Glomerular visceral epithelial cell (primary cell): ENCODE measurements at regions not wholly inside any gene's neighbourhood (a gene's known extent, or its start where the extent isn't known, plus 50 kb on each side); places are given as distances from the start of the nearest gene placed in this dataset.
"Not testable (repeated sequence)": the region's sequence is repeated elsewhere in the genome, so short reads cannot be mapped to it uniquely, and the experiment has no call there.

ENCODE experiments used
- DNase-seq: peaks from one replicate; pipeline ENCODE4 v3.0.0-alpha.2; 2016; ENCODE audit errors: extremely low spot score

DNA sequence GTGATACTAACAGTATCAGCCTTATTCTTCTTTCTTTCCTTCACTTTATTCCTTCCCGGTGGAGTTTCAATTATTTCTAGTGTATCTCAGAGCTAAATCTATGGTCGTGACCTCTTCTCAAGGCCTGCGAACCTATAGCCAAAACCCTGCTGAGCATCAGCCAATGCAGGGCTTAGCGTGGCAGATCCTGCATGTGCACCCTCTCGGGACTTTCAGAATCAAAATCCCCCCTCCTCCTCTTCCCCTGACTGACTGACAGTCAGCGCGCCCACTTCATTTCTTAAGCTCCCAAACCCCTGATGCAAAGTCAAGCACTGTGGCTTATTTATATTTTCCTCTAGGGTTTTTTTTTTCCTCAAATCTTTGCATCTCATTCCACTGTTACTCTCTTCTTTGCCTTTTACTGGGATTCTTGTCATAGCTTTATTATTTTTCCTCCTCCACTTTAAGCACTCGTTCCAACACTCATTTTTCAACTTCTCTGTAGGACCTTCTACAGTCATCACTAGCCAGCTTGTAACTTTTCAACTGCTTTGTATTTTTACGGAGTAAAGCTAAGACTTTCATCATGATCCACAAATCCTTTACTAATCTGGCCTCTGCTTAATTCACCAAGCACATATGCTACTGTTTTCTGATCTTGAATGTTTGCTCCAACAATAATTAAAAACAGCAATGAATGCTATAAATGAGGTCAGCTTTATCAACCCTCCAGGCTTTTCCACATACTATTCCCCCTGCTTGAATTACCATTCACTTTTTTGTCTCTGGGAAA lies 896.5 kb upstream of the PIK3C3 start:
- DNase-seq: no peak

DNA sequence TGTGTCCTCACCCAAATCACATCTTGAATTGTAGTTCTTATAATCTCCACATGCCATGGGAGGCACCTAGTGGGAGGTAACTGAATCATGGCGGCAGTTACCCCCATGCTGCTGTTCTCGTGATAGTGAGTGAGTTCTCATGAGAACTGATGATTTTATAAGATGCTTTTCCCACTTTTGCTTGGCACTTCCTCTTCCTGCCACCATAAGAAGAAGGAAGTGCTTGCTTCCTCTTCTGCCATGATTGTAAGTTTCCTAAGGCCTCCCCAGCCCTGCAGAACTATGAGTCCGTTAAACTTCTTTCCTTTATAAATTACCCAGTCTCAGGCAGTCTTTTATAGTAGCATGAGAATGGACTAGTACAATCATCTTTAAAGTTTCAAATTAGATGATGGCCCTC lies 902.4 kb upstream of the PIK3C3 start:
- DNase-seq: no peak

DNA sequence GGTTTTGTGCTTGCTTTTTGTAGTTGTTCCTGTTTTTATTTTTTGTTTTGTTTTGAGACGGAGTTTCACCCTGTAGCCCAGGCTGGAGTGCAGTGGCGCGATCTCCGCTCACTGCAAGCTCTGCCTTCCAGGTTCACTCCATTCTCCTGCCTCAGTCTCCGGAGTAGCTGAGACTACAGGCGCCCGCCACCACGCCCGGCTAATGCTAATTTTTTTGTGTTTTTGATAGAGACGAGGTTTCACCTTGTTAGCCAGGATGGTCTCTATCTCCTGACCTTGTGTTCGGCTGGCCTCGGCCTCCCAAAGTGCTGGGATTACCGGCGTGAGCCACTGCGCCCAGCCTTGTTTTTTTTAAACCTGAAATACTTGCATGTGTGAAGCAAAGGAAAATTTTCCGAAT lies 908.8 kb upstream of the PIK3C3 start:
- DNase-seq: not testable (repeated sequence)

DNA sequence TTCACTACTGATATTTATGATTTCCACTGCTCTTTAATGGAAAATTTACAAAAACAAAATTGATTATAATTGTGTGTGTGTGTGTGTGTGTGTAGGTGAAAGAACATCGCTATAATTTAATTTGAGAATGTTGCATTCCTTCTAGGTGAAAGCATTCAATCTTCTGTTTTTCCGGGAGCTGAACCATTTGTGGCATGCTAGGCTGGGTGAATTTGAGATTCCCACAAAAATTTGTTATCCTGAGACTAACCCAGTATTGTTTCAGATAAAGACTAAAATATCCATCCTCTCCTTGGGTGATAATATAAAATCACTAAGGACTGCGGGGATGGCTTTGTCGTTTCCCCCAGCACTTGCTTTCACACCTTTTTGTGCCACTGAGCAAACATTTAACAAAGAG lies 911.2 kb upstream of the PIK3C3 start:
- no peak for DNase-seq

DNA sequence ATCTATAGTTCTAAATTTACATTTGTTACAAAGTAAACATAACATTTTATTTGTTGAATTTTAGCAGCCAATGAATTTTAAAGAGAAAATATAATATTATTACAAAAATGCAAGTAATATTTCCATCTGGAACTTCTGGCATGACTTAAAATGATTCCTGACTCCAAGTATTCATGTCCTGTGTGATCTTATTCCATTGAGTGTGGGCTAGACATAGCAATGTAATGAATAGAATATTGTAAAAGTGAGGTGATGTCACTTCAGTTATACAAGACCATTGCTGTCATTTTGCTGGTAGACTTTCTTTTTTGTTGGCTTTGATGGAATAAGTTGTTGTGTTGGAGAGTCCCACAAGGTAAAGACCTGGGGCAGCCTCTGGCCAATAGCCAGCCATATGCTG lies 912.2 kb upstream of the PIK3C3 start:
- no peak for DNase-seq

DNA sequence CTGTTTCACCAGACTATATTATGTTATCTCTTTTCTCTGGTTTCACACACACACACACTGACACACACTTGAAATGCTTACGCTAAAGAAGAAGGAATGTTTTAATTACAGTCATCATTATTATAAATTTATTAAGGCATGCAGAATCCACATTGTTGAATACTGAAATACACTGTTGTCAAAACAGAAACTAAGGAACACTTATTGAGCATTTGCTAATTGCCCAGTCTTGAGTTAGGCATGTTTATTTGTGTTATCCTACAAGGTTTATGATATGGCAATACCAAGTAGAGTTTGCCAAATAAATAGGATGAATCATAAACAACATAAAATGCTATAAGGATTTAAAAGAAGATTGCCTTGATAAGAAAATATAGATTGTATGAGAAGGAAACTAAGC lies 917.0 kb upstream of the PIK3C3 start:
- no peak for DNase-seq

DNA sequence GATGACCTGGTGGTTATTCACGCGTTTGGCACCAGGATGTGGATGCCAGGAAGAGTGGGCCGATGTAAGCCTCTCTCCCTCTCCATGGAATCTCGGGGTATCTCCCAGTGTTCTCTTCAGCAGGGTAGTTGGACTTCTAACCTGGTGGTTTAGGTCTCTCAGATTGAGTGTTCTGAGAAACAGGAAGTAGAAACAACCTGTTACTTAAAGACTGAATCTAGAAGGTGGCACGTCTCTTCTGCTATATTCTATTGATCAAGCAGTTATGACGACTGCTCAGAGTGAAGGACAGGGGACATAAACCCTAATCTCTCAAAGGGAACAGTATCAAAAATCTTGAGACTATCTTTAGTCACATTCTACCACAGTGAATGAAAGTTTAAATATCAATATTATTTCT lies 918.7 kb upstream of the PIK3C3 start:
- no peak for DNase-seq

DNA sequence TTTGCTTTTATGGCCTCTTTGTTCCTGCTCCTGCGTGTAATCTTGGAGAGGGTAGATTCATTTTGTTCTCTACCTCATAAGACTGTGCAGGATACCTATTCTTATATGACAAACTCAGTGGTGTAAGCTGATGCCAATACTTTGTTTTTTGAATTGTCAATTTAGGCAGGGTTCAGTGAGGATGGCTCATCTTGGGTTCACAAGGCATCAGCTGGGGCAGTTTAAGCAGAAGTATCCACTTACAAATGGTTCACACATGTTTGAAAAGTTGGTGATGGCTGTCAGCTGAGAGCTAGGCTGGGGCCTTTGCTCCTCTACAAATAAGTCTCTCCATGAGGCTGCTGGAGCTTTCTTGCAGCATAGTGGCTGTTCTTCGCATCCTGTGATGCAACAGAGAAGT lies 920.6 kb upstream of the PIK3C3 start:
- no peak for DNase-seq

DNA sequence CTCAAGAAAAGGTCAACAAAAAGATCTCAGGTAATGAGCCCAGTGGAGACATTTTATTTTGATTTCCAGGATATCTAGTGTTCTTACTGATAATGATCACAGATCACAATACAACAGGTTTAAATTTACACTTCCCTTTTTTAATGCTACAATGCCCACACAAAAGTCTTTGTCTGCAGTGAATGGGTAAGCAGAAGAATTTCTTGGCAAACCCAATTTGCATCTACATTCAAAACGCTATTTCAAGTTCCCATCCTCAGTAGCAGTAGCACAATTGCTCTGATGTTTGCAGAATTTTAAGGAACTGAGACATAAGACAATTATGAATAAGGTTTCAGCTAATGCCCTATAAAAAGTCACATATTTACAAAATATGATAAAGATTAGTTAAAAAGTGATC lies 929.4 kb upstream of the PIK3C3 start:
- DNase-seq: no peak

DNA sequence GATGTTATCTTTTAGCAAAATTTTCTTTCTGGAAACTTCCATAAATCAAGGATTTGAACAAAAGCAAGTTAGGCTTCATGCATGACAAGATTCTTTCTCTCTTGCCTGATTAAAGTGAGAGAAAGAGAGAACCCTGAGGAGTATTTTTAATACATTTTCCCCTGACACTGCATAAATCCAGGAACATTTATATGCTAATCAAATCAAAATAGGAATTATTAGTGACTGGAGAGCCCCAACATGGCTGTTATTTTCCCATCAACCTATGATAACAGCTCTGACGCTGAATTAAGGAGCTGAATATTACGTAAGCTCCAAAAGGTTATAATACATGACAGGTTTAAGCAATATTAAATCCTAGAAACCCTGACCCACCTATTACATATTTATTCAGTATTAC lies 930.2 kb upstream of the PIK3C3 start:
- no peak for DNase-seq

DNA sequence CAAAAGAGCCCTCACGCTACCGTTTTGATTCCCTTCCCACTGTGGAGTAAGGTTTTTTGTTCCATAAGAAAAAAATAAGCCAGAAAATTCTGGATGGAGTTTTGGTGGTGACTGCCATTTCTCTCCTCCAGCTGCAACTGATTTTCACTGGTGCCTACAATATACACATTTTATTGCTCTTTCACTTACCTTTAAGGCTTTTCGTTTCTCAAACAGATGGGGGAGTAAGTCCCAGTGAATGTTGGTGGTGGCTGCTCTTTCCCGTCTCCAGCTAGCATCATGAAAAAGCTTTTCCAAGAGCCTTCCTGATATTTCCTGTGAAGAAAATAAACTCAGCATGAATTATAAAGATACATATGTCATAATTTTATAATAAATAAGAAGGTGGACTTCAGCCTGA lies 932.5 kb upstream of the PIK3C3 start:
- no peak for DNase-seq

DNA sequence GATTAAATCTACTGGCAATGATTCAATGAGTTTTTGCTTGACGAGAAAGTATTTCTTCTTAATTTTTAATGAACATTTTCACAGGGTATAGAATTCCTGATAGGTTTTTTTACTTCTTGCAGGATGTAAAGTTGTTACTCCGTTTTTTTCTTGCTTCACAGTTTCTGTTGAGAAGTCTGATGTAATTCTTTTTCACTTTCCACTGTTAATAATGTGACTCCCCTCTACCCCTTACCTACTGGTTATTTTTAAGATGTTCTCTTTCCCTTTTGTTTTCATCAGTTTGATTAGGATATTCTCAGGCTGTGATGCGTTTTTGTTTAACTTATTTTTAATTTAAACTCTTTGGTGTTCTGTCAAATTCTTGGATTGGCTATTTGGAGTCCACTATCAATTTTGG lies 933.9 kb upstream of the PIK3C3 start:
- no peak for DNase-seq

DNA sequence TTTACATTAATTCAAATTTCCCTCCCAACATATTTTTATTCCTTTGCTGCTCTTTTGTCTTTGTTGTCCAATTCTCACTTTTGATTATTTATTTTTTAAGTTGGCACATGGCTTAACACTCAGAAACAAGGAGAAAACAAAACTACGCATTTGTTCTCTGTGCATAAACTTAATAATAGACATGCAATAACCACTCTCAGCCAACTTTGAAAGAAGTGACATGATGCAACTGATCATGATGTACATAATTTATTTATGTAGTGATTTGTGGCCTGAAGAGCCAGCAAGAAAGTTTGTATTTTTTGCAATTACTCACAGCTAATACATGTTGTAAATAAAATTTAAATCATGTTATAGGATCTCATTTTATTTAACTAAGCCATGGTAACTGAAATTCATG lies 942.8 kb upstream of the PIK3C3 start:
- DNase-seq: no peak

DNA sequence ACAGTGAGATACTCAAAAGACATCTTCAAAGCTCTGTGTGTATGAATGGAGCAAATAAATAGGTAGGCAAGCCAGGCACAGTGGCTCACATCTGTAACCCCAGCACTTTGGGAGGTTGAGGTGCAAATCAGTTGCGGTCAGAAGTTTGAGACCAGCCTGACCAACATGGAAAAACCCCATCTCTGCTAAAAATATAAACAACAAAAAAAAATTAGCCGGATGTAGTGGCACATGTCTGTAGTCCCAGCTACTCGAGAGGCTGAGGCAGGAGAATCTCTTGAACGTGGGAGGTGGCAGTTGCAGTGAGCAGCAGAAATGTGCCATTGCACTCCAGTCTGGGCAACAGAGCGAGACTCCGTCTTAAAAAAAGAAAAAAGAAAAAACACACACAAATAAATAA lies 945.1 kb upstream of the PIK3C3 start:
- DNase-seq: no peak

DNA sequence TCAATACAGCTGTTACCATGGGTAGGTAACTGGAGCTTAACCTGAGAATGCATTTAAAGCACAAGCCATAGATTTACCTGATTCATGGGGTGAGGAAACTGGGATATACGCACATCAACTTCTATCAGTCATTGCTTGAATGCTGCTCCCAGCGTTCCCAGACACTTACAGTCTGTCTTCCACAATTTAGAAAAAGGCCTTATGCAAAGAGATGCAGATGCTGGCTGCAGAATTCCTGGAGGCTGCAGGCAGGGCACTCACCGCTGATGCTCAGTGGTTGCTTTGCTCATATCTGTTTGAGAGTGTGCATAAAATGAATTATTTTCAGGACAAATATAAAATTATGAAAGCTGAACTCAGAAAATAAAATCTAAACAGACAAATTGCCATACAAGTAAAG lies 950.7 kb upstream of the PIK3C3 start:
- no peak for DNase-seq

DNA sequence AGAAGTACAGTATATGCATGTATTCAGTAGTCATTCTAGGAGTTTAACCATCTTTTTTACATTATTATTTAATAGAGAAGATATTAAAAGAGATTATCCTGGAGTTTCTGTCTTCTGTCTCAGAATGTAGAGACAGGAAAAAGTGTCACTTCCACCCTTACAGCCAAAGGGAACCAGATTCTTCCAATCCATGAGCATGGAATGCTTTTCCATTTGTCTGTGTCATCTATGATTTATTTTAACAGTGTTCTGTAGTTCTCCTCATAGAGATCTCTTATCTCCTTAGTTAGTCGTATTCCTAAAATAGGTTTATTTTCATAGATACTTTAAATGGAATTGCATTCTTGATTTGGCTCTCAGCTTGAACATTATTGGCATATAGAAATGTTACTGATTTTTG lies 959.5 kb upstream of the PIK3C3 start:
- DNase-seq: no peak

DNA sequence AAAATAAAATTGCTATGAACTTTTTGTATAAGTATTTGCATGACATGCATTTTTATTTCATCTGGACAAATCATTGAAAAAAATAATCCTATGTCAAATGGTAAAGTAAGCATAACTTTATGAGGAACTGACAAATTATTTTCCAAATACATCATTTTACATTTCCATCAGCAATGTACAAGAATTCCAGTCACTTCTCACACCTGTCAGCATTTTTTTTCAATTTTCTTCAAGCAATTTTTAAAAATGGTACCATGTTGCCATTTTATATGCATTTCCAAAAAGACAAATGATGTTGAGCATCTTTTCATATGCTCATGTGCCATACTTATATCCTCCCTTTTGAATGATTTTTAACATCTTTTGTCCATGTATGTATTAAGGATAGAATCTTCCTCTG lies 961.7 kb upstream of the PIK3C3 start:
- DNase-seq: no peak

DNA sequence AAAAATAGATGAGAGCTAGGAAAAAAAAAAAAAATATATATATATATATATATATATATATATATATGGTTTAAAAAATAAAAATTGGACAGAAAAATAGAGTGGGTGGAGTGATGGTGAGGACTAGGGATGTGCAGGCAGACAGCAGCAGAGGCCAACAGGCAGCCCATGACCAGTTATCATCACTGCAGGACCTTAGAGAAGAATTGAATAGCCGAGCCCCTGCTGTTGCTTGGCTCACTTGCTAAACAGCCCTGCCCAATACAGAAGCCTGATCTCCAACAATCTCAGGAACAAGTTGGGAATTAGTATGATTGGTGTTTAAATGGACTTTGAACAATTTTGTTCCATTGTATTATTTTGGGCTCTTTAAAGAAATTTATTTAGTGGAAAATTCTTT lies 967.5 kb upstream of the PIK3C3 start:
- DNase-seq: no peak

DNA sequence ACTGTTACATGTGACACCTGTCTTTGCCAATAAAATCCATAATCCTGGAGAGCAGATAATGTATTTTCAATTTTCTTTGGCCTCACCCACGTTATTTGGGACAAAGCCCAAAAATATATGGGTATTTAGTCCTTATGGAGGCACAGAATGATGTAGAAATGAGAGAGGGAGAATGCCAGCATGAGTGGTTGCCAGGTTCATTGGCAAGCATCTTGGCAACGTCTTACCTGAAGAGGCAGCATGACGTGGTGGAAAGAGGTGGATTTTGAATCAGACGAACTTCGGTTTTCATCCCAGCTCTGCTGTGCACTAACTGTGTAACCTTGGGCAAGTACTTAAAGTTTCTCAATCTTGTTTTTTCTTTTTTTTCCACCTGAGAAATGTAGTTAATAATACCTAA lies 969.6 kb upstream of the PIK3C3 start:
- no peak for DNase-seq

DNA sequence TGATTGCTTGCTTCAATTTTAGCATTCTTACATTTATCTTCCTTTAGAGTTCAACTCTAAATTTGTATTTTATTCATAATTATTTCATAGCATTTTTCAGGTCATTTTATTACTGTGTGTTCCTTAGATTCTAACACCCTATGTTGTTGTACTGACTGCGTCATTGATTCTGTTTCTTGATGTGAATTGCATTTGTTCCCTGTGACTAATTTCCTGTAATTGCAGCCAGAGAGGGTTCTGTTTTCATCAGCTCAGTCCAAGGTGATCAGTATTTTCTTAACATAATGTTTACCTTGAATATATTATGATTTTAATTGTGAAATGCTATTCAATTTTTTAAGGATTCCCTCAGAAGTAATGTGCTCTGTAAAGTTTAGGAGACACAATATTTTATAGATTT lies 970.2 kb upstream of the PIK3C3 start:
- DNase-seq: no peak

DNA sequence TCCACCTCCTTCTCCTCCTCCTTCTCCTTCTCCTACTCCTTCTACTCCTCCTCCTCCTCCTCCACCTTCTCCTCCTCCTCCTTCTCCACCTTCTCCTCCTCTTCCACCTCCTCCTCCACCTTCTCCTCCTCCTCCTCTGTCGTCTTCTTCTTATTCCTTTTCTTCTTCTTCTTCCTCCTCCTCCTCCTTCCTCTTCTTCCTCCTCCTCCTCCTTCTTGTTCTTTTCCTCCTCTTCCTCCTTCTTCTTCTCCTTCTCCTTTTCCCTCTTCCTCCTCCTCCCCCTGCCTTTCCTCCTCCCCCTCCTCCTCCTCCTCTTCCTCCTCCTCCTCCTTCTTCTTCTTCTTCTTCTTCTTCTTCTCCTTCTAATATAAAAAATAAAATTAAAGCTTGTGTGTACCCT lies 971.2 kb upstream of the PIK3C3 start:
- no peak for DNase-seq

DNA sequence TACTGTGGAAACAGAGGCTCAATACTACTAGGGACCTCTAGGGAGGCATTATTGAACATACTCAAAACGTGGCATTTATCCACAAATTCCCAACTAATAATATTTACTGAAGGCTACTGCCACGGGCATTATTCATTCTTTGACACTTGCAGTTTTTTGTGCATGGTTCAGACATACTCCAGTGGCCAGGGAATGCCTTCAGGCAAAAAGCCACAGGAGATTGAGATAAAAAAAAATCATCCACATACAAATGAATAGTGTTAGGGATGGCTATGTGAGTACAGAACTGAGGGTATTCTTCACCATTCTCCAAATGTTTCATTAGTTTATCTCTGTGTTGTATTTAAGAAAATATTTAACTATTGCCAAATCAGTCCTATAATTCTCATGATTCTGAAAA lies 974.9 kb upstream of the PIK3C3 start:
- DNase-seq: no peak

DNA sequence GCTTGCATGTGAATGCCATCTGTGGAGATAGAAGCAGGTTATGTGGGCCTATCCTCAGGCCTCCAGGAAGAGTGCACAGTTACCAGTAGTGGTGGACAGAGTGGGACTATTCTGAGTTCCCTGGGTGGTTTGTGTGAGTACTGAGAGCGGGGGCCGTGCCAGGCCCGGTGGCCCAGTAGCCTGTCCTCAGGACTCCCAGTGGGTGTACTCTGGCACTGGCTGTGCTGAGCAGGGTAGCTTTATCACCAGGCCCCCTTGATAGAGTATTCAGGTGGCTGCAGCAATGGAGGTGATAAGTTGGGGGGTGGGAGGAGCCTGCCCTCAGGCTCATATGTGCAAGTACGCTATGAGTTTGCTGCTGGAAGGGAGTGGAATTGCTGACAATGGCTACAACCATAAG lies 979.0 kb upstream of the PIK3C3 start:
- DNase-seq: no peak

DNA sequence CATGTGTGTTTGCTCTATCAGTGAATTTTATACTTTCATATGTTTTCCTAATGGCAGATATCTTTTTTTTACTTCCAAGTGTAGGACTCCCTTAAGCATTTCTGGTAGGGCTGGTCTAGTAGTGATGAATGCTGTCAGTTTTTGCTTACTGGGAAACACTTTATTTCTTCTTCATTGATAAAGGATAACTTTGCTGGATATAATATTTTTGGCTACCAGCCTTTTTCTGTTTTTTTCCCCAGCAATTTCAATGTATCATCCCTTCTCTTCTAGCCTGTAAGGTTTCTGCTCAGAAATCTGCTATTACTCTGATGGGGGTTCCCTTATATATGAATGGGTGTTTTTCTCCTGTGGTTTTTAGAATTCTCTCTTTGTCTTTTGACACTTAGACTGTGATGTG lies 980.6 kb upstream of the PIK3C3 start:
- no peak for DNase-seq
